Upper lobe of left lung (tissue), 6 donors: ENCODE measurements at regions not wholly inside any gene's neighbourhood (a gene's known extent, or its start where the extent isn't known, plus 50 kb on each side); places are given as distances from the start of the nearest gene placed in this dataset.

Experiments used
- ATAC-seq, 2 donors: fragments of 200-7000 bp; cut with Tn5 transposase; one replicate each; pipeline ENCODE4 v1.9.1; 2022; ENCODE audit warnings: mild to moderate bottlenecking in 2 of 2, moderate library complexity in 2 of 2; ENCODE audit not compliant: low FRiP score in 2 of 2
- DNase-seq, 2 donors: peaks; one replicate each; pipeline ENCODE4 v3.0.0-alpha.2; 2019 to 2020
- H3K27ac ChIP-seq, 4 donors: fragments of 200-600 bp; sonication (generic); one replicate each; pipeline ENCODE4 v1.5.1; 2016 to 2019
- H3K27me3 ChIP-seq, 4 donors: fragments of 200-600 bp; sonication (generic); one replicate each; pipeline ENCODE4 v1.5.1; 2017 to 2019
- H3K36me3 ChIP-seq, 4 donors: fragments of 200-600 bp; sonication (generic); one replicate each; pipeline ENCODE4 v1.5.1; 2016 to 2019
- H3K4me1 ChIP-seq, 4 donors: fragments of 200-600 bp; sonication (generic); one replicate each; pipeline ENCODE4 v1.5.1; 2018 to 2019
- H3K4me3 ChIP-seq, 4 donors: fragments of 200-600 bp; sonication (generic); one replicate each; pipeline ENCODE4 v1.5.1; 2017 to 2019; ENCODE audit warnings: mild to moderate bottlenecking in 2 of 4, moderate library complexity in 1 of 4
- H3K9me3 ChIP-seq, 4 donors: fragments of 200-600 bp; sonication (generic); one replicate each; pipeline ENCODE4 v1.5.1; 2018 to 2019
- CTCF ChIP-seq, 6 experiments: fragments of 450-650 bp in 4 of 6; fragments of 200-600 bp in 2 of 6; sonication (generic) in 2 of 6; IDR thresholded peaks; one replicate each; pipeline ENCODE4 v1.5.1; 2016 to 2019; ENCODE audit warnings: antibody characterized with exemption in 6 of 6
- EP300 ChIP-seq, 4 donors: sonication (generic); formaldehyde crosslinking; IDR thresholded peaks; one replicate each; pipeline ENCODE4 v1.5.1; 2017; ENCODE audit warnings: antibody characterized with exemption in 4 of 4, control low read depth in 2 of 4
- POLR2A ChIP-seq, 4 donors: fragments of 450-650 bp; IDR thresholded peaks; one replicate each; pipeline ENCODE4 v1.5.1; 2016 to 2017; ENCODE audit warnings: antibody characterized with exemption in 4 of 4, mild to moderate bottlenecking in 2 of 4
- POLR2AphosphoS5 ChIP-seq, 2 donors: sonication (generic); formaldehyde crosslinking; IDR thresholded peaks; one replicate each; pipeline ENCODE4 v1.5.1; 2017; ENCODE audit warnings: antibody characterized with exemption in 2 of 2
- WGBS, 2 donors: methylation state at CpG; one replicate each; pipeline ENCODE4 v1.1.5; 2017 to 2018; 5-methylcytosine and 5-hydroxymethylcytosine counted together
- donor health status: DM: no; HTN: no; CAD: no; lungs with moderate emphysema.
- donor health status: DM: no; HTN: yes; CAD: no; lungs with severe emphysema.

GRCh38 chrX:78545233-78545632 lies 113.9 kb downstream of the RTL3 start:
- DNase-seq (no peak), ATAC-seq (no peak)
- TF ChIP-seq POLR2A (IDR thresholded peaks at IDR 0.05), result no peak

GRCh38 chrX:78543281-78543680 lies 115.8 kb downstream of the RTL3 start:
- no peak for ATAC-seq

More at GRCh38 chrX:78545233-78545632, 113.9 kb downstream of the RTL3 start:
- no peak overlapping the region for H3K4me3 ChIP-seq
- H3K36me3 ChIP-seq, result no peaks in the 10 kb centered on the region
- no peaks in the 10 kb centered on the region for H3K27me3 ChIP-seq
- peaks cover 0 to 10% (median 0%) of the 10 kb centered on the region in 4 donors for H3K9me3 ChIP-seq
- H3K27ac ChIP-seq, result no peak overlapping the region
- H3K4me1 ChIP-seq, result no peaks in the 10 kb centered on the region

GRCh38 chrX:78540171-78540570 lies 119.0 kb downstream of the RTL3 start:
- no peaks in the 10 kb centered on the region for H3K27me3 ChIP-seq
- whole genome bisulfite sequencing, 2 donors, result 81 to 84% methylated on average over 2 of the region's 2 CpGs
- no peak overlapping the region for H3K4me3 ChIP-seq
- DNase-seq (no peak), ATAC-seq (no peak)
- peaks cover 0 to 10% (median 0%) of the 10 kb centered on the region in 4 donors for H3K9me3 ChIP-seq
- H3K4me1 ChIP-seq, result no peaks in the 10 kb centered on the region
- H3K27ac ChIP-seq, result no peak overlapping the region
- TF ChIP-seq POLR2A (IDR thresholded peaks at IDR 0.05) (no peak), EP300 (IDR thresholded peaks at IDR 0.05) (no peak), POLR2AphosphoS5 (IDR thresholded peaks at IDR 0.05) (no peak), CTCF (IDR thresholded peaks at IDR 0.05) (no peak)
- H3K36me3 ChIP-seq, result no peaks in the 10 kb centered on the region

More at GRCh38 chrX:78543281-78543680, 115.8 kb downstream of the RTL3 start:
- Histone ChIP-seq H3K4me3 (no peak overlapping the region), H3K9me3 (peaks cover 0 to 10% (median 0%) of the 10 kb centered on the region in 4 donors), H3K27ac (no peak overlapping the region), H3K27me3 (no peaks in the 10 kb centered on the region), H3K4me1 (no peaks in the 10 kb centered on the region), H3K36me3 (no peaks in the 10 kb centered on the region)
- no peak for DNase-seq
- 100% methylated on average over 1 of the region's 1 CpG for WGBS, 2 donors
- TF ChIP-seq POLR2A (IDR thresholded peaks at IDR 0.05), result no peak
- no peak for TF ChIP-seq CTCF (IDR thresholded peaks at IDR 0.05)
- TF ChIP-seq POLR2AphosphoS5 (IDR thresholded peaks at IDR 0.05), result no peak
- TF ChIP-seq EP300 (IDR thresholded peaks at IDR 0.05), result no peak

GRCh38 chrX:78534221-78534620 lies 124.9 kb downstream of the RTL3 start:
- DNase-seq, result no peak
- Histone ChIP-seq H3K27me3 (no peaks in the 10 kb centered on the region), H3K4me3 (no peak overlapping the region), H3K27ac (no peak overlapping the region), H3K9me3 (no peaks in the 10 kb centered on the region), H3K4me1 (no peaks in the 10 kb centered on the region), H3K36me3 (no peaks in the 10 kb centered on the region)
- ATAC-seq, result no peak
- 81 to 85% methylated on average over 2 of the region's 2 CpGs for WGBS, 2 donors
- no peak for TF ChIP-seq POLR2AphosphoS5 (IDR thresholded peaks at IDR 0.05)
- TF ChIP-seq EP300 (IDR thresholded peaks at IDR 0.05), result no peak
- no peak for TF ChIP-seq CTCF (IDR thresholded peaks at IDR 0.05)
- TF ChIP-seq POLR2A (IDR thresholded peaks at IDR 0.05), result no peak

- no peak for TF ChIP-seq CTCF (IDR thresholded peaks at IDR 0.05)
- TF ChIP-seq POLR2AphosphoS5 (IDR thresholded peaks at IDR 0.05), result no peak
- TF ChIP-seq EP300 (IDR thresholded peaks at IDR 0.05), result no peak
- Histone ChIP-seq H3K9me3 (no peaks in the 10 kb centered on the region), H3K4me3 (no peak overlapping the region), H3K27me3 (no peaks in the 10 kb centered on the region), H3K36me3 (no peaks in the 10 kb centered on the region), H3K27ac (no peak overlapping the region), H3K4me1 (no peaks in the 10 kb centered on the region)
- DNase-seq (no peak), ATAC-seq (no peak)
Measured at GRCh38 chrX:78532363-78532762, 126.8 kb downstream of the RTL3 start.
